T47D (cell line): ENCODE measurements at regions not wholly inside any gene's neighbourhood (a gene's known extent, or its start where the extent isn't known, plus 50 kb on each side); places are given as distances from the start of the nearest gene placed in this dataset.

Source experiments
- DNase-seq, 2 experiments: peaks; one replicate each; pipeline versions ENCODE4 v3.0.0 to v3.0.0-alpha.2; 2011 to 2012; ENCODE audit warnings: low read depth in 1 of 2, low spot score in 1 of 2
- JUND ChIP-seq: IDR thresholded peaks from 2 replicates; pipeline ENCODE4 v1.6.1; 2012; ENCODE audit warnings: low read depth
- in situ Hi-C: cut with HindIII; loops from 2 replicates; pipeline ENCODE4 v1.10.0; 2016; ENCODE audit warnings: low sequenced_read_pairs, low pct_unique_long_range_greater_than_20kb

- no peak for TF ChIP-seq JUND
- no peak for DNase-seq
- in situ Hi-C loops = no loop called here
Observed at GRCh38 chr11:45501392-45502225, 163.8 kb downstream of the CHST1 start.

DNA sequence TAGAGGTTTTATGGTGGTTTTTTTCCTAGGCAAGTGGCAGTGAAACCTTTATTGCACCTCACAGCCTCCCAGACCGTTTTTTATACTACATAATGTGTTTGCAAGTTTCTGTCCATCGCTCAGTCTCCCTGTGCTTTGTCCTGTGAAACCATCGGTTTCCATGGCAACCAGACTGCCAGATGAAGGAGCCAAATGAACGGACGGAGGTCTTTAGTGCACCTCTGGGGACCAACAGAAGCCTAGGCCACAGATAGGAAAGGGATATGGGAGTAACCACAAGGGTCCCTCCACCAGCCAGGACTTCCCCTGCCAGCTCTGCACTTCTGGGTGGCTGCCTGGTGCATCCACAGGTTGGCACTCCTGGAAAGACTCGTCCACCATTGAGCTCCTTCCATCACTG is 165.0 kb downstream of the CHST1 start:
- no peak for DNase-seq
- TF ChIP-seq JUND = no peak
- in situ Hi-C loops = no loop called here

- TF ChIP-seq JUND = no peak
- DNase-seq = no peak
- in situ Hi-C loops = no loop called here
Observed at GRCh38 chr11:45494738-45495137, 170.7 kb downstream of the CHST1 start.

DNA sequence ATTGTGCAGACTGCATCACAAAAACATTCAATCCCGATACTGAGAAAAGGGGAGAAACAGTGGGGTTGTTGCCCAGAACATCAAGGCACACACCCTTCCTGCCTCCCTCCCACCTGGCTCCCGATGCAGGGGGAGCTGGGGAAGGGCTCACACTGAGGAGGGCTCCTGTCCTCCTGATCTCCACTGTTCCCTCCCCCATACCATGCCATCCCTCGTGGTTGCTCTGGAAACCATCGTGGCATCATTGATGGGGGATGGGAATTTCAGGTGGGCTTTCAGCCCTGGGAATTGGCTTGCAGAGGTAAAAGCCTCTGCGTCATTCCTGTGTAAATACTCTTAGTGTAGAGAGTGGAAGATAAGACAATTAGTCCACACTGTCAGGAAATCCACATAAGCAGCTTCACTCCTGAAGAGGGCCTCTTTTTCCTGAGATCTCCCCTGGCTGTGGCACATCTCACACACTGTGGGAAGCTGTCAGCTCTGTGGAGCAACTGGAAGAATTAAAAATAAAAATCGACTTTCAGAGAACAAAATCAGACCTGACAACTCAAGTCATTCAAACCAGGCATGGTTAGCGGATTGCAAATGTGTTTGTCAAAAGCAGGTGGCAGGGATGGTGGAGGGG is 176.0 kb downstream of the CHST1 start:
- in situ Hi-C loops = no loop called here
- DNase-seq = no peak

GRCh38 chr11:45486461-45486860 is 179.0 kb downstream of the CHST1 start:
- no peak for DNase-seq
- in situ Hi-C loops = no loop called here
- TF ChIP-seq JUND = no peak

More for the DNA sequence above, 176.0 kb downstream of the CHST1 start:
- no peak for TF ChIP-seq JUND

GRCh38 chr11:45485070-45485707 is 180.2 kb downstream of the CHST1 start:
- in situ Hi-C loops = no loop called here

DNA sequence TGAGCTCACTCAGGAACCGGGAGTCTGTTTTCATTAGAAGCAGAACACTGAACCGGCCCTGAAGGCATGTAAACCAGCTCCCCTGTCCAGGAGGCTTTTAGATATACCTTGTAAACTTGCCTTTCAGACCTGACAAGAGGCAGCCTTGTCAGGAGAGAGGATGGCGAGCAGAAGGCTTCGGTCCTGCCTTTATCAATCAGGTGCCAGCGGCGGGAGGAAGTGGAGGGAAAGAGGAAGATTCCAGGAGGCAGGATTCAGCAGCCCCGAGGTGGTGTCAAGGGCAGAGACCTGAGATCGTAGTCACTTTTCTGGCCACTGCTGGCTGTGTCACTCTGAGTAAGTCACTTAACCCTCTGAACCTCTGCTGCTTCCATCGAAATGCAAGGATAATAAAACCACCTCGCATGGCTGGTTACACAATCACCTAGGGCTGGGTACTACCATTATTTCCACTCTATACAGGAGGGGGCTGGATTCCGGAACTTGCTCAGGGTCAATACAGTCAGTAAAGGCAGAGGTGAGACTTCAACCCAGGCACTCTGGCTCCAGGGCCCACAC is 181.0 kb downstream of the CHST1 start:
- no peak for TF ChIP-seq JUND
- DNase-seq = no peak
- in situ Hi-C loops = no loop called here

More at GRCh38 chr11:45485070-45485707, 180.2 kb downstream of the CHST1 start:
- TF ChIP-seq JUND = no peak
- DNase-seq = no peak

DNA sequence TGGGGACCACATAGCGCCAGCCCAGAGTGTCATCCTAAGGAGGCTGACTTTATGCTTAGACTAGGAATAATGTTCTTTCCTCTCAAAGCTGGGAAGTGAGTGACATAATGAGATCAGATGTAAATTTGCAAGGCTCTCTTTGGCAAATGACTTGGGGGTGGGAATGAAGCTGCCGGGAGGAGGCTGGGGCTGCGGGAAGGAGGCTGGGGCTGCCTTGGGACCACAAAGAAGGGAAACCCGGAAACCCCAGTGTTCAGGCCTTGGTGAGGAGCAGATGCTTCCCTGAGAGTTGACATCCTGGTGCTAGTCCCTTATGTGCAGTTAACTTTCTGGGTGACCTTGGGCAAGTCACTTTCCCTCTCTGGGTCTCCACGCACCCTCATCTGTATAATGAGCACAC is 182.0 kb downstream of the CHST1 start:
- in situ Hi-C loops = no loop called here
- DNase-seq = no peak
- no peak for TF ChIP-seq JUND

DNA sequence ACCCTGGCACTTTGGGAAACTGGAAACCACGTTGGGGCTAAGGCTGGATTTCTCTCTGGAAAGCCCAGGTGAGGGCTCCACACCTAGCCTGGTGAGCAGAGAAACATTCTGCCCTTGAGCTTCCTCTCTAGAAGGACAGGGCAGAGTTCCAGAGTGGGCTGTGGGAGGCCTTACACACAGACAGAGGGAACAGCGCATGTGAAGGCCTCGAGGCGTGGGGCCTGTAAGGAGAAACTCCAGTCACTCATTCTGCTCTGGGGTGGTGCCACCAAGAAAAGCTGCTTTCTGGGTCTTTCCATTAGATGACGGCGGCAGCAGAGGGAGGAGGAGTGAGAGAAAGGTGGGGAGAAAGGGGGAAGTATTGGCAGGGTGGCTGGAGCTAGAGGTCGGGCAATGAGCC is 183.1 kb downstream of the CHST1 start:
- DNase-seq = no peak
- in situ Hi-C loops = no loop called here
- TF ChIP-seq JUND = no peak

DNA sequence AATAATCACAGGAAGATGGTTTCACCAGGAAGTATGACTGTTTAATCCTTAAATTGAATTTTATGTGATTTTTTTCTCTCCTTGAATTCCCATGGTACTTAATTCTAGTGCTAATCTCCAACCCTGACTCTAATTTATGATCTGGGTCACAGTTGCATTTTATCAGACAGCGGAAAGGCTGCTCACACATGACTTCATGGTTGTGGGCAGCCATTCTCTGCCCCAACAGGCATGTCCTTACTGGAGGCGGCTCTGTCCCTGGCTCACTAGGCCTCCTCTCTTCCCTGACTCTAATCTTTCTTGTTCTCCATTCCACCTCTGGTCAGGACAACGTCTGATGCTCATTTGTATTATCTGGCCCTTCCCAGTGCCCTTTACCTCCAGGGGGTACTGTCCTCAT is 184.4 kb downstream of the CHST1 start:
- DNase-seq = no peak
- no peak for TF ChIP-seq JUND
- in situ Hi-C loops = no loop called here

- DNase-seq = no peak
Observed at GRCh38 chr11:45477588-45477987, 187.8 kb downstream of the CHST1 start.

GRCh38 chr11:45476126-45476525 is 189.3 kb downstream of the CHST1 start:
- in situ Hi-C loops = no loop called here
- no peak for TF ChIP-seq JUND
- DNase-seq = no peak

More at GRCh38 chr11:45477588-45477987, 187.8 kb downstream of the CHST1 start:
- TF ChIP-seq JUND = no peak
- in situ Hi-C loops = no loop called here

GRCh38 chr11:45475173-45475572 is 189.0 kb upstream of the SYT13 start:
- in situ Hi-C loops = no loop called here
- no peak for DNase-seq
- TF ChIP-seq JUND = no peak
